ENCODE measurements at regions not wholly inside any gene's neighbourhood (a gene's known extent, or its start where the extent isn't known, plus 50 kb on each side); places are given as distances from the start of the nearest gene placed in this dataset.

- TF ChIP-seq REST (IDR thresholded peaks at IDR 0.05; ENCODE audit: insufficient read depth in 1 of 2, low read depth in 2 of 2, low read length in 2 of 2) (no peak), SIN3A (IDR thresholded peaks at IDR 0.05; ENCODE audit: borderline replicate concordance, insufficient read depth, low read length) (no peak), POLR2AphosphoS5 (IDR thresholded peaks at IDR 0.05; ENCODE audit: low read depth, low read length) (no peak), TAF1 (IDR thresholded peaks at IDR 0.05; ENCODE audit: borderline replicate concordance, insufficient read depth, low read length) (no peak), FOXP2 (optimal IDR thresholded peaks at IDR 0.05; ENCODE audit: borderline replicate concordance, extremely low read depth, extremely low read length, insufficient read depth) (no peak)
Measured at GRCh38 chr1:83769072-83769471, 229.9 kb downstream of the TTLL7 start.
